RWPE2 (cell line): ENCODE measurements at regions not wholly inside any gene's neighbourhood (a gene's known extent, or its start where the extent isn't known, plus 50 kb on each side); places are given as distances from the start of the nearest gene placed in this dataset.

Experiments
- ATAC-seq: fragments of 200-7000 bp; cut with Tn5 transposase; 3 replicates; pipeline ENCODE4 v1.9.1; 2021; ENCODE audit warnings: low read depth
- DNase-seq: peaks from one replicate; pipeline ENCODE4 v3.0.0-alpha.2; 2020; ENCODE audit warnings: low spot score
- H3K27ac ChIP-seq: fragments of 450-650 bp; 2 replicates; pipeline ENCODE4 v1.5.1; 2017; ENCODE audit warnings: mild to moderate bottlenecking; ENCODE audit not compliant: poor library complexity, severe bottlenecking
- H3K27me3 ChIP-seq: fragments of 250-450 bp; sonication (Bioruptor Pico); 2 replicates; pipeline ENCODE4 v1.5.1; 2021; ENCODE audit warnings: mild to moderate bottlenecking, moderate library complexity; ENCODE audit not compliant: insufficient read depth, poor library complexity, severe bottlenecking
- H3K36me3 ChIP-seq: fragments of 250-450 bp; sonication (Bioruptor Pico); 2 replicates; pipeline ENCODE4 v1.5.1; 2020; ENCODE audit warnings: low read depth, mild to moderate bottlenecking, moderate library complexity
- H3K4me1 ChIP-seq: fragments of 250-450 bp; sonication (Bioruptor Pico); 2 replicates; pipeline ENCODE4 v1.5.1; 2021; ENCODE audit warnings: mild to moderate bottlenecking, moderate library complexity; ENCODE audit not compliant: insufficient read depth, poor library complexity, severe bottlenecking
- H3K4me3 ChIP-seq: fragments of 250-450 bp; sonication (Bioruptor Pico); 2 replicates; pipeline ENCODE4 v1.5.1; 2021; ENCODE audit warnings: mild to moderate bottlenecking, moderate library complexity; ENCODE audit not compliant: severe bottlenecking
- H3K9me3 ChIP-seq: fragments of 250-450 bp; sonication (Bioruptor Pico); 2 replicates; pipeline ENCODE4 v1.5.1; 2021; ENCODE audit warnings: mild to moderate bottlenecking, moderate library complexity; ENCODE audit not compliant: severe bottlenecking
- CTCF ChIP-seq: fragments of 450-650 bp; IDR thresholded peaks from one replicate; pipeline ENCODE4 v1.5.1; 2017; ENCODE audit warnings: mild to moderate bottlenecking, moderate library complexity; ENCODE audit not compliant: poor library complexity, severe bottlenecking

- ATAC-seq (no peak), DNase-seq (no peak)
- Histone ChIP-seq H3K9me3 (no peaks in the 10 kb centered on the region), H3K4me3 (no peak overlapping the region), H3K27me3 (no peaks in the 10 kb centered on the region), H3K36me3 (no peaks in the 10 kb centered on the region), H3K4me1 (no peaks in the 10 kb centered on the region), H3K27ac (no peak overlapping the region)
- no peak for TF ChIP-seq CTCF
Measured at GRCh38 chr3:13954741-13955483, 75.0 kb upstream of the WNT7A start.

GRCh38 chr3:13954266-13954665 lies 74.4 kb upstream of the WNT7A start:
- Histone ChIP-seq H3K36me3 (no peaks in the 10 kb centered on the region), H3K4me1 (no peaks in the 10 kb centered on the region), H3K27ac (no peak overlapping the region), H3K27me3 (no peaks in the 10 kb centered on the region), H3K9me3 (no peaks in the 10 kb centered on the region), H3K4me3 (no peak overlapping the region)
- ATAC-seq (no peak), DNase-seq (no peak)
- no peak for TF ChIP-seq CTCF

GRCh38 chr3:13951184-13951583 lies 71.3 kb upstream of the WNT7A start:
- Histone ChIP-seq H3K36me3 (no peaks in the 10 kb centered on the region), H3K4me3 (no peak overlapping the region), H3K4me1 (no peaks in the 10 kb centered on the region), H3K27ac (no peak overlapping the region), H3K27me3 (no peaks in the 10 kb centered on the region), H3K9me3 (peaks cover 1% of the 10 kb centered on the region)
- TF ChIP-seq CTCF = no peak
- ATAC-seq (no peak), DNase-seq (no peak)

DNA sequence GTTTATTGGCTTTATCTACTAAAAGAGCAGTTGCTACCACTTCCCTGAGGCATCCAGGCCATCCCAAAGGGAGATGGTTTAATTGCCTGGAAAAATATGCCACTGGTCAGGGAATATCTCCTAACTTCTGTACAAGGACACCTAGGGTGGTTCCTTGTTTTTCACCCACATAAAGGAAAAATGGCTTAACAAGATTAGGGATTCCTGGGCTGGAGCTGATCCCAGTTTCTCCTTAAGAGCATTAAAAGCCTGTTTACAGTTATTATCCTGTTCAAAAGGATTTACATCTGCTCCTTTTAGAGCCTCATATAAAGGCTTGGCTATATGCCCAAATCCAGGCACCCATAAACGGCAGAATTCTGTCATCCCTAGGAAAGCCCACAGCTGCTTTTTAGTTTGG lies 70.2 kb upstream of the WNT7A start:
- no peak for TF ChIP-seq CTCF
- DNase-seq = no peak
- H3K4me1 ChIP-seq = no peaks in the 10 kb centered on the region
- ATAC-seq = no peak
- no peak overlapping the region for H3K4me3 ChIP-seq
- H3K36me3 ChIP-seq = no peaks in the 10 kb centered on the region
- no peaks in the 10 kb centered on the region for H3K27me3 ChIP-seq
- peaks cover 4% of the 10 kb centered on the region for H3K9me3 ChIP-seq
- no peak overlapping the region for H3K27ac ChIP-seq

GRCh38 chr3:13947912-13948311 lies 68.0 kb upstream of the WNT7A start:
- DNase-seq (no peak), ATAC-seq (no peak)
- no peaks in the 10 kb centered on the region for H3K36me3 ChIP-seq
- no peaks in the 10 kb centered on the region for H3K4me1 ChIP-seq
- H3K27ac ChIP-seq = no peak overlapping the region
- no peak for TF ChIP-seq CTCF
- H3K4me3 ChIP-seq = no peak overlapping the region
- H3K27me3 ChIP-seq = no peaks in the 10 kb centered on the region
- peaks cover 4% of the 10 kb centered on the region for H3K9me3 ChIP-seq
